SK-N-SH treated with all-trans-retinoic acid at 6 μM for 48 hours (cell line): ENCODE measurements at regions not wholly inside any gene's neighbourhood (a gene's known extent, or its start where the extent isn't known, plus 50 kb on each side); places are given as distances from the start of the nearest gene placed in this dataset.

ENCODE experiments used
- CSDC2 ChIP-seq: fragments of 250-450 bp; sonication (Bioruptor Pico); IDR thresholded peaks from 2 replicates; pipeline ENCODE4 v1.5.0; 2020; ENCODE audit warnings: mild to moderate bottlenecking, moderate library complexity
- ESRRG ChIP-seq: fragments of 250-450 bp; sonication (Bioruptor Pico); IDR thresholded peaks from 2 replicates; pipeline ENCODE4 v1.6.1; 2021; ENCODE audit warnings: mild to moderate bottlenecking
- RARB ChIP-seq: fragments of 250-450 bp; sonication (Bioruptor Pico); IDR thresholded peaks from 2 replicates; pipeline ENCODE4 v1.8.0; 2021; ENCODE audit warnings: mild to moderate bottlenecking, moderate library complexity
- ZFP30 ChIP-seq: fragments of 450-650 bp; formaldehyde crosslinking; IDR thresholded peaks from 2 replicates; pipeline ENCODE4 v1.5.0; 2022; ENCODE audit warnings: mild to moderate bottlenecking, moderate library complexity
- TF ChIP-seq, protein P1 (sequence below): fragments of 250-450 bp; sonication (Bioruptor Pico); IDR thresholded peaks from 2 replicates; pipeline ENCODE4 v1.8.0; 2021; ENCODE audit warnings: low read depth, mild to moderate bottlenecking, moderate library complexity, borderline replicate concordance
- TF ChIP-seq, protein P2 (sequence below): fragments of 250-450 bp; sonication (Bioruptor Pico); IDR thresholded peaks from 2 replicates; pipeline ENCODE4 v1.8.0; 2020; ENCODE audit warnings: mild to moderate bottlenecking, moderate library complexity, borderline replicate concordance

DNA sequence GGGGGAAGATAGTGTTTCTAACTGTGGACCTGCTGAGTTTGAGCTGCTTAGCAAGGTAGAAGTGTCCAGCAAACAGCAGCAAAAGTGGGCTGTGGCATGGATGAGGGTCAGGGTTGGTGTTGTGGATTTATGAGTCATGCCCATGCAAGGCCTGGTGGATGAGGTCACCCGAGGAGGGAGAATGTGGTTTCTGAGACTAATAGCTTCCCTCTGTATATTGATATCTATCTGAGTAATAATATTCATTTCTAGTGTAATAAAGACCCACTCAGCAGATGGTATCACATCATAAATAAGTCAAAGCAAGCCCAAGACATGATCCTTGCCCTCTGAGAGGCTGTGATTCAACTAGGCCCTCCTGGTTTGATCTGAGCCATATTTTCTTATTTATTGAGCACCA, 597.8 kb upstream of the CLINT1 start:
- no peak for TF ChIP-seq ESRRG (CRISPR knock-in tag)
- TF ChIP-seq, protein P1, sequence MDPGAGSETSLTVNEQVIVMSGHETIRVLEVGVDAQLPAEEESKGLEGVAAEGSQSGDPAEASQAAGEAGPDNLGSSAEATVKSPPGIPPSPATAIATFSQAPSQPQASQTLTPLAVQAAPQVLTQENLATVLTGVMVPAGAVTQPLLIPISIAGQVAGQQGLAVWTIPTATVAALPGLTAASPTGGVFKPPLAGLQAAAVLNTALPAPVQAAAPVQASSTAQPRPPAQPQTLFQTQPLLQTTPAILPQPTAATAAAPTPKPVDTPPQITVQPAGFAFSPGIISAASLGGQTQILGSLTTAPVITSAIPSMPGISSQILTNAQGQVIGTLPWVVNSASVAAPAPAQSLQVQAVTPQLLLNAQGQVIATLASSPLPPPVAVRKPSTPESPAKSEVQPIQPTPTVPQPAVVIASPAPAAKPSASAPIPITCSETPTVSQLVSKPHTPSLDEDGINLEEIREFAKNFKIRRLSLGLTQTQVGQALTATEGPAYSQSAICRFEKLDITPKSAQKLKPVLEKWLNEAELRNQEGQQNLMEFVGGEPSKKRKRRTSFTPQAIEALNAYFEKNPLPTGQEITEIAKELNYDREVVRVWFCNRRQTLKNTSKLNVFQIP (CRISPR knock-in tag), result no peak; the same call in 1 of the 2 replicates
- no peak for TF ChIP-seq CSDC2 (CRISPR knock-in tag)
- TF ChIP-seq, protein P2, sequence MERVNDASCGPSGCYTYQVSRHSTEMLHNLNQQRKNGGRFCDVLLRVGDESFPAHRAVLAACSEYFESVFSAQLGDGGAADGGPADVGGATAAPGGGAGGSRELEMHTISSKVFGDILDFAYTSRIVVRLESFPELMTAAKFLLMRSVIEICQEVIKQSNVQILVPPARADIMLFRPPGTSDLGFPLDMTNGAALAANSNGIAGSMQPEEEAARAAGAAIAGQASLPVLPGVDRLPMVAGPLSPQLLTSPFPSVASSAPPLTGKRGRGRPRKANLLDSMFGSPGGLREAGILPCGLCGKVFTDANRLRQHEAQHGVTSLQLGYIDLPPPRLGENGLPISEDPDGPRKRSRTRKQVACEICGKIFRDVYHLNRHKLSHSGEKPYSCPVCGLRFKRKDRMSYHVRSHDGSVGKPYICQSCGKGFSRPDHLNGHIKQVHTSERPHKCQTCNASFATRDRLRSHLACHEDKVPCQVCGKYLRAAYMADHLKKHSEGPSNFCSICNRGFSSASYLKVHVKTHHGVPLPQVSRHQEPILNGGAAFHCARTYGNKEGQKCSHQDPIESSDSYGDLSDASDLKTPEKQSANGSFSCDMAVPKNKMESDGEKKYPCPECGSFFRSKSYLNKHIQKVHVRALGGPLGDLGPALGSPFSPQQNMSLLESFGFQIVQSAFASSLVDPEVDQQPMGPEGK (CRISPR knock-in tag), result peak; percentile 88
- no peak for TF ChIP-seq ZFP30 (CRISPR knock-in tag)
- TF ChIP-seq RARB (CRISPR knock-in tag), result no peak
